ENCODE measurements at regions not wholly inside any gene's neighbourhood (a gene's known extent, or its start where the extent isn't known, plus 50 kb on each side); places are given as distances from the start of the nearest gene placed in this dataset.

GRCh38 chr16:27618606-27619327 is 68.8 kb downstream of the KATNIP start:
- Histone ChIP-seq H2AFZ (ENCODE audit: low read length) (no peak overlapping the region), H3K4me2 (ENCODE audit: low read depth, low read length) (no peak overlapping the region), H3K9ac (ENCODE audit: insufficient read depth, low read depth, low read length) (no peak overlapping the region), H3K9me3 (ENCODE audit: low read length) (no peaks in the 10 kb centered on the region), H3K36me3 (replicated peaks in 1 of 2; ENCODE audit: control insufficient read depth in 1 of 2, insufficient read depth in 2 of 2, low read length in 2 of 2) (0 out of 5 replicates have a peak, but pooled peaks cover 0 to 1% of the 10 kb centered on the region in 2 experiments), H3K27ac (ENCODE audit: extremely low read length, insufficient read depth, low read length) (no peak overlapping the region), H3K4me1 (ENCODE audit: insufficient read depth, low read length) (peaks cover 29% of the 10 kb centered on the region), H3K4me3 (replicated peaks in 1 of 3; ENCODE audit: insufficient read depth in 1 of 3, low read depth in 2 of 3, low read length in 3 of 3) (no peak overlapping the region), H4K20me1 (ENCODE audit: insufficient read depth, low read length) (no peaks in the 10 kb centered on the region), H3K79me2 (ENCODE audit: insufficient read depth, low read length) (no peaks in the 10 kb centered on the region), H3K27me3 (ENCODE audit: control insufficient read depth in 1 of 2, insufficient read depth in 2 of 2, low read length in 2 of 2) (no peaks in the 10 kb centered on the region)
- FAIRE-seq (peak; percentile 68), DNase-seq (ENCODE audit: low spot score) (peak; percentile 31), ATAC-seq (peak; percentile 56)
- in situ Hi-C loops (cut with HindIII; ENCODE audit: extremely low pct_ligation_motif_present, low pct_unique_long_range_greater_than_20kb) (no loop called here), intact Hi-C loops (cut with micrococcal nuclease; ENCODE audit: unreplicated experiment) (no loop called here)
- ChIA-PET CTCF (ENCODE audit: low intra/inter-chr PET ratio, low total read pairs) (no interaction called here), POLR2A (no interaction called here)
- TF ChIP-seq ATF7-NPFF (CRISPR knock-in tag; IDR thresholded peaks at IDR 0.05; ENCODE audit: low read depth) (no peak), ZNF275 (CRISPR knock-in tag; IDR thresholded peaks at IDR 0.05; ENCODE audit: borderline replicate concordance) (no peak), CCAR2 (optimal IDR thresholded peaks at IDR 0.05; ENCODE audit: low read depth, low read length) (no peak), SIX1 (CRISPR knock-in tag; IDR thresholded peaks at IDR 0.05; ENCODE audit: borderline replicate concordance) (no peak)
- no TSS peak for BruUV-seq (replicated peaks)
- 75% methylated on average over 7 of the region's 7 CpGs for WGBS (ENCODE audit: low lambda C conversion rate)

- BruUV-seq (replicated peaks) = no TSS peak
Measured at GRCh38 chr16:27620541-27620940, 70.6 kb downstream of the KATNIP start.

More at GRCh38 chr16:27620541-27620940, 70.6 kb downstream of the KATNIP start:
- 0 out of 5 replicates have a peak, but pooled peaks cover 0 to 1% of the 10 kb centered on the region in 2 experiments for H3K36me3 ChIP-seq (replicated peaks in 1 of 2; ENCODE audit: control insufficient read depth in 1 of 2, insufficient read depth in 2 of 2, low read length in 2 of 2)
- in situ Hi-C loops (cut with HindIII; ENCODE audit: extremely low pct_ligation_motif_present, low pct_unique_long_range_greater_than_20kb) (no loop called here), intact Hi-C loops (cut with micrococcal nuclease; ENCODE audit: unreplicated experiment) (no loop called here)
- H2AFZ ChIP-seq (ENCODE audit: low read length) = no peak overlapping the region
- 89% methylated on average over 4 of the region's 4 CpGs for WGBS (ENCODE audit: low lambda C conversion rate)
- H3K27ac ChIP-seq (ENCODE audit: extremely low read length, insufficient read depth, low read length) = no peak overlapping the region
- H3K79me2 ChIP-seq (ENCODE audit: insufficient read depth, low read length) = no peaks in the 10 kb centered on the region
- no peaks in the 10 kb centered on the region for H3K27me3 ChIP-seq (ENCODE audit: control insufficient read depth in 1 of 2, insufficient read depth in 2 of 2, low read length in 2 of 2)
- H3K4me3 ChIP-seq (replicated peaks in 1 of 3; ENCODE audit: insufficient read depth in 1 of 3, low read depth in 2 of 3, low read length in 3 of 3) = no peak overlapping the region
- ChIA-PET POLR2A (no interaction called here), CTCF (ENCODE audit: low intra/inter-chr PET ratio, low total read pairs) (no interaction called here)
- DNase-seq (ENCODE audit: low spot score) (no peak), ATAC-seq (no peak), FAIRE-seq (no peak)
- no peak overlapping the region for H3K4me2 ChIP-seq (ENCODE audit: low read depth, low read length)
- TF ChIP-seq RBM39 (IDR thresholded peaks at IDR 0.05; ENCODE audit: low read depth, low read length, poor library complexity, severe bottlenecking) (no peak), BRF2 (CRISPR knock-in tag; IDR thresholded peaks at IDR 0.05) (no peak), FOXJ3 (CRISPR knock-in tag; IDR thresholded peaks at IDR 0.05; ENCODE audit: borderline replicate concordance) (no peak), CREM (IDR thresholded peaks at IDR 0.05) (no peak), CREM (CRISPR knock-in tag; IDR thresholded peaks at IDR 0.05) (no peak), YEATS4 (CRISPR knock-in tag; IDR thresholded peaks at IDR 0.05; ENCODE audit: borderline replicate concordance) (no peak)
- no peaks in the 10 kb centered on the region for H3K9me3 ChIP-seq (ENCODE audit: low read length)
- H3K9ac ChIP-seq (ENCODE audit: insufficient read depth, low read depth, low read length) = no peak overlapping the region
- H3K4me1 ChIP-seq (ENCODE audit: insufficient read depth, low read length) = peaks cover 44% of the 10 kb centered on the region
- no peaks in the 10 kb centered on the region for H4K20me1 ChIP-seq (ENCODE audit: insufficient read depth, low read length)

All from HepG2 (cell line).